Upper lobe of left lung (tissue), 6 donors: ENCODE measurements at regions not wholly inside any gene's neighbourhood (a gene's known extent, or its start where the extent isn't known, plus 50 kb on each side); places are given as distances from the start of the nearest gene placed in this dataset.

Source experiments
- ATAC-seq, 2 donors: fragments of 200-7000 bp; cut with Tn5 transposase; one replicate each; pipeline ENCODE4 v1.9.1; 2022; ENCODE audit warnings: mild to moderate bottlenecking in 2 of 2, moderate library complexity in 2 of 2; ENCODE audit not compliant: low FRiP score in 2 of 2
- DNase-seq, 2 donors: peaks; one replicate each; pipeline ENCODE4 v3.0.0-alpha.2; 2019 to 2020
- H3K27ac ChIP-seq, 4 donors: fragments of 200-600 bp; sonication (generic); one replicate each; pipeline ENCODE4 v1.5.1; 2016 to 2019
- H3K27me3 ChIP-seq, 4 donors: fragments of 200-600 bp; sonication (generic); one replicate each; pipeline ENCODE4 v1.5.1; 2017 to 2019
- H3K36me3 ChIP-seq, 4 donors: fragments of 200-600 bp; sonication (generic); one replicate each; pipeline ENCODE4 v1.5.1; 2016 to 2019
- H3K4me1 ChIP-seq, 4 donors: fragments of 200-600 bp; sonication (generic); one replicate each; pipeline ENCODE4 v1.5.1; 2018 to 2019
- H3K4me3 ChIP-seq, 4 donors: fragments of 200-600 bp; sonication (generic); one replicate each; pipeline ENCODE4 v1.5.1; 2017 to 2019; ENCODE audit warnings: mild to moderate bottlenecking in 2 of 4, moderate library complexity in 1 of 4
- H3K9me3 ChIP-seq, 4 donors: fragments of 200-600 bp; sonication (generic); one replicate each; pipeline ENCODE4 v1.5.1; 2018 to 2019
- CTCF ChIP-seq, 6 experiments: fragments of 450-650 bp in 4 of 6; fragments of 200-600 bp in 2 of 6; sonication (generic) in 2 of 6; IDR thresholded peaks; one replicate each; pipeline ENCODE4 v1.5.1; 2016 to 2019; ENCODE audit warnings: antibody characterized with exemption in 6 of 6
- EP300 ChIP-seq, 4 donors: sonication (generic); formaldehyde crosslinking; IDR thresholded peaks; one replicate each; pipeline ENCODE4 v1.5.1; 2017; ENCODE audit warnings: antibody characterized with exemption in 4 of 4, control low read depth in 2 of 4
- POLR2A ChIP-seq, 4 donors: fragments of 450-650 bp; IDR thresholded peaks; one replicate each; pipeline ENCODE4 v1.5.1; 2016 to 2017; ENCODE audit warnings: antibody characterized with exemption in 4 of 4, mild to moderate bottlenecking in 2 of 4
- POLR2AphosphoS5 ChIP-seq, 2 donors: sonication (generic); formaldehyde crosslinking; IDR thresholded peaks; one replicate each; pipeline ENCODE4 v1.5.1; 2017; ENCODE audit warnings: antibody characterized with exemption in 2 of 2
- WGBS, 2 donors: methylation state at CpG; one replicate each; pipeline ENCODE4 v1.1.5; 2017 to 2018; 5-methylcytosine and 5-hydroxymethylcytosine counted together
- donor health status: DM: no; HTN: no; CAD: no; lungs with moderate emphysema.
- donor health status: DM: no; HTN: yes; CAD: no; lungs with severe emphysema.

GRCh38 chr4:15244354-15244753, 183.5 kb upstream of the C1QTNF7 start:
- TF ChIP-seq CTCF (IDR thresholded peaks at IDR 0.05): no peak
- TF ChIP-seq POLR2AphosphoS5 (IDR thresholded peaks at IDR 0.05): no peak
- TF ChIP-seq EP300 (IDR thresholded peaks at IDR 0.05): no peak
- TF ChIP-seq POLR2A (IDR thresholded peaks at IDR 0.05): no peak
- 96% methylated on average over 2 of the region's 2 CpGs for WGBS, 2 donors
- H3K36me3 ChIP-seq: no peaks in the 10 kb centered on the region
- no peak overlapping the region for H3K4me3 ChIP-seq
- DNase-seq (no peak), ATAC-seq (no peak)
- no peaks in the 10 kb centered on the region for H3K4me1 ChIP-seq
- no peaks in the 10 kb centered on the region for H3K9me3 ChIP-seq
- H3K27me3 ChIP-seq: no peaks in the 10 kb centered on the region
- H3K27ac ChIP-seq: no peak overlapping the region

- H3K4me3 ChIP-seq: no peak overlapping the region
- H3K36me3 ChIP-seq: no peaks in the 10 kb centered on the region
- no peaks in the 10 kb centered on the region for H3K9me3 ChIP-seq
- DNase-seq: no peak
- no peak overlapping the region for H3K27ac ChIP-seq
- no peak for ATAC-seq
- 62 to 69% methylated on average over 3 of the region's 3 CpGs for WGBS, 2 donors
- TF ChIP-seq POLR2AphosphoS5 (IDR thresholded peaks at IDR 0.05) (no peak), POLR2A (IDR thresholded peaks at IDR 0.05) (no peak), CTCF (IDR thresholded peaks at IDR 0.05) (no peak), EP300 (IDR thresholded peaks at IDR 0.05) (no peak)
- no peaks in the 10 kb centered on the region for H3K27me3 ChIP-seq
- H3K4me1 ChIP-seq: no peaks in the 10 kb centered on the region
Measured at GRCh38 chr4:15245006-15245530, 182.8 kb upstream of the C1QTNF7 start.

- TF ChIP-seq CTCF (IDR thresholded peaks at IDR 0.05): no peak
- TF ChIP-seq POLR2AphosphoS5 (IDR thresholded peaks at IDR 0.05): no peak
- no peak for TF ChIP-seq EP300 (IDR thresholded peaks at IDR 0.05)
- TF ChIP-seq POLR2A (IDR thresholded peaks at IDR 0.05): no peak
- ATAC-seq: peak in 1 of 2 donors; percentile 79
- Histone ChIP-seq H3K27me3 (no peaks in the 10 kb centered on the region), H3K4me3 (no peak overlapping the region), H3K4me1 (no peaks in the 10 kb centered on the region), H3K36me3 (no peaks in the 10 kb centered on the region), H3K27ac (no peak overlapping the region), H3K9me3 (no peaks in the 10 kb centered on the region)
- no peak for DNase-seq
- 44 to 52% methylated on average over 3 of the region's 3 CpGs for WGBS, 2 donors
Measured at GRCh38 chr4:15250021-15250441, 177.8 kb upstream of the C1QTNF7 start.

- Histone ChIP-seq H3K27me3 (no peaks in the 10 kb centered on the region), H3K36me3 (no peaks in the 10 kb centered on the region), H3K27ac (no peak overlapping the region), H3K4me3 (no peak overlapping the region), H3K9me3 (no peaks in the 10 kb centered on the region), H3K4me1 (no peaks in the 10 kb centered on the region)
- TF ChIP-seq POLR2A (IDR thresholded peaks at IDR 0.05) (no peak), POLR2AphosphoS5 (IDR thresholded peaks at IDR 0.05) (no peak), CTCF (IDR thresholded peaks at IDR 0.05) (no peak), EP300 (IDR thresholded peaks at IDR 0.05) (no peak)
- DNase-seq (no peak), ATAC-seq (no peak)
- 73 to 79% methylated on average over 4 of the region's 4 CpGs for WGBS, 2 donors
Measured at GRCh38 chr4:15253349-15253748, 174.5 kb upstream of the C1QTNF7 start.

- peak in 1 of 2 donors; percentile 56 for DNase-seq
- WGBS, 2 donors: 52 to 78% methylated on average over 6 to 7 of the region's 7 CpGs
- H3K4me3 ChIP-seq: no peak overlapping the region
Measured at GRCh38 chr4:15254236-15254880, 173.5 kb upstream of the C1QTNF7 start.

More at GRCh38 chr4:15254236-15254880, 173.5 kb upstream of the C1QTNF7 start:
- TF ChIP-seq EP300 (IDR thresholded peaks at IDR 0.05): no peak
- no peak for TF ChIP-seq POLR2AphosphoS5 (IDR thresholded peaks at IDR 0.05)
- TF ChIP-seq POLR2A (IDR thresholded peaks at IDR 0.05): no peak
- no peak for TF ChIP-seq CTCF (IDR thresholded peaks at IDR 0.05)
- Histone ChIP-seq H3K27ac (peak overlapping the region in 1 of 4 donors; percentile 0), H3K4me1 (no peaks in the 10 kb centered on the region), H3K9me3 (no peaks in the 10 kb centered on the region), H3K36me3 (no peaks in the 10 kb centered on the region), H3K27me3 (no peaks in the 10 kb centered on the region)
- peak in 1 of 2 donors; percentile 34 for ATAC-seq
